HG03097 (cell line): ENCODE measurements at regions not wholly inside any gene's neighbourhood (a gene's known extent, or its start where the extent isn't known, plus 50 kb on each side); places are given as distances from the start of the nearest gene placed in this dataset.
"Not testable (repeated sequence)": the region's sequence is repeated elsewhere in the genome, so short reads cannot be mapped to it uniquely, and the experiment has no call there.

Experiments
- ATAC-seq: cut with Tn5 transposase; IDR thresholded peaks from one replicate; pipeline ENCODE4 v1.9.1; 2021; ENCODE audit not compliant: unreplicated experiment, low FRiP score

GRCh38 chr13:50292081-50292480 lies 276.8 kb downstream of the KCNRG start:
- ATAC-seq = no peak

GRCh38 chr13:50294425-50294824 lies 279.2 kb downstream of the KCNRG start:
- not testable (repeated sequence) for ATAC-seq

- no peak for ATAC-seq
These were observed 284.5 kb downstream of the KCNRG start for GRCh38 chr13:50299546-50300249.

- ATAC-seq = no peak
These were observed 288.9 kb downstream of the KCNRG start for GRCh38 chr13:50303963-50304721.

GRCh38 chr13:50306156-50306555 lies 290.9 kb downstream of the KCNRG start:
- no peak for ATAC-seq

- ATAC-seq = no peak
These were observed 294.1 kb downstream of the KCNRG start for GRCh38 chr13:50309318-50309717.

- ATAC-seq = no peak
These were observed 294.8 kb downstream of the KCNRG start for GRCh38 chr13:50309882-50310594.

- no peak for ATAC-seq
These were observed 295.5 kb downstream of the KCNRG start for GRCh38 chr13:50310734-50311133.

GRCh38 chr13:50318887-50319286 lies 303.6 kb downstream of the KCNRG start:
- ATAC-seq = no peak

- ATAC-seq = no peak
These were observed 304.5 kb downstream of the KCNRG start for GRCh38 chr13:50319635-50320255.

- ATAC-seq = no peak
These were observed 305.1 kb downstream of the KCNRG start for GRCh38 chr13:50320271-50320862.

GRCh38 chr13:50322006-50322405 lies 306.8 kb downstream of the KCNRG start:
- ATAC-seq = no peak

GRCh38 chr13:50323440-50324065 lies 308.3 kb downstream of the KCNRG start:
- no peak for ATAC-seq

GRCh38 chr13:50326271-50326670 lies 311.0 kb downstream of the KCNRG start:
- no peak for ATAC-seq

GRCh38 chr13:50326811-50327210 lies 311.6 kb downstream of the KCNRG start:
- ATAC-seq = no peak

- ATAC-seq = no peak
These were observed 319.0 kb downstream of the KCNRG start for GRCh38 chr13:50334115-50334778.

- ATAC-seq = no peak
These were observed 319.7 kb downstream of the KCNRG start for GRCh38 chr13:50334944-50335343.

GRCh38 chr13:50339271-50339670 lies 324.0 kb downstream of the KCNRG start:
- ATAC-seq = no peak

GRCh38 chr13:50340146-50340545 lies 324.9 kb downstream of the KCNRG start:
- no peak for ATAC-seq
